GM19043 (cell line): ENCODE measurements at regions not wholly inside any gene's neighbourhood (a gene's known extent, or its start where the extent isn't known, plus 50 kb on each side); places are given as distances from the start of the nearest gene placed in this dataset.

Source experiments
- ATAC-seq: cut with Tn5 transposase; IDR thresholded peaks from one replicate; pipeline ENCODE4 v1.9.1; 2021; ENCODE audit warnings: low read depth; ENCODE audit not compliant: unreplicated experiment

GRCh38 chr11:22138264-22138663, 54.6 kb upstream of the ANO5 start:
- no peak for ATAC-seq
